SW 1271 (cell line): ENCODE measurements at regions not wholly inside any gene's neighbourhood (a gene's known extent, or its start where the extent isn't known, plus 50 kb on each side); places are given as distances from the start of the nearest gene placed in this dataset.

ENCODE experiments used
- DNase-seq, 2 experiments: peaks; one replicate each; lab custom pipeline; 2025; lab: John Stamatoyannopoulos, UW

GRCh38 chr3:193754719-193755118, 161.7 kb downstream of the OPA1 start:
- DNase-seq, result no peak

GRCh38 chr3:193756536-193756935, 163.5 kb downstream of the OPA1 start:
- DNase-seq, result no peak

DNA sequence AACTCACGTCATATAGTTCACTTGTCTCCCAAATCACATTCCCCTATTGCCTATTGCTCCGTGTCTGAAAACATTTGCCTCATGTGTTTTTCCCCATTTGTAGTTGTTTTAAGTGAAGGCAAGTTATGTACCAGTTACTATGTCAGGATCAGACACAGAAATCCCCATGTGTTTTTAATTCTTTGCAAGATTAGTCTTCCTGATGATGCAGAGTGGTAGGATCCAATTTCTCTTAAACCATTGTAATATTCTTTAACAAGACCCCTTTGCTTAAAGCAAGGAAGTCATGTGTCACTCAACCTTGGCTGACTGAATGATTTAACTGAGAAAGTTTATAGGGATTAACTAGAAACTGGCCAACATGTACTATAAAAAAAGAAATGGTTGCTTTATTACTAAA, 164.4 kb downstream of the OPA1 start:
- DNase-seq, result no peak

DNA sequence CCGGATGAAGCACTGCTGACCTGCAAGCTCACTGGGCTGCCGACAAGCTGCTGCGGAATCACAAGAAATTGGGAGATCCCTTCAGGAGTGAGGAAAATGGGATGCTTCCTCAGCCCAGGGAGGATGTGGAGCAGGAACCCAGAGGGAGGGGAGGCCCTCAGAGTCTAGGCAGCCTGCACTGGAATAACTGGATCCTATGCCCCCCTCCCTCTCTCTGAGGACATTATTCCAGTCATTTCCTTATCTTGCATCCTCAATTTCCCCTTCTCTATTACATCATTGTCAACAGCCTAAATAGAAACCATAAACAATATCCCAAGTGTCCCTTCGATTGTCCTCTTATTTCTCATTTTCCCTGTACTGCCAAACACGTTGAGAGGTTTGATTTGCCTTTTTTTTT, 169.0 kb downstream of the OPA1 start:
- no peak for DNase-seq

GRCh38 chr3:193762657-193763056, 169.6 kb downstream of the OPA1 start:
- DNase-seq, result no peak

- DNase-seq, result no peak
Measured at GRCh38 chr3:193764959-193765358, 172.0 kb downstream of the OPA1 start.

DNA sequence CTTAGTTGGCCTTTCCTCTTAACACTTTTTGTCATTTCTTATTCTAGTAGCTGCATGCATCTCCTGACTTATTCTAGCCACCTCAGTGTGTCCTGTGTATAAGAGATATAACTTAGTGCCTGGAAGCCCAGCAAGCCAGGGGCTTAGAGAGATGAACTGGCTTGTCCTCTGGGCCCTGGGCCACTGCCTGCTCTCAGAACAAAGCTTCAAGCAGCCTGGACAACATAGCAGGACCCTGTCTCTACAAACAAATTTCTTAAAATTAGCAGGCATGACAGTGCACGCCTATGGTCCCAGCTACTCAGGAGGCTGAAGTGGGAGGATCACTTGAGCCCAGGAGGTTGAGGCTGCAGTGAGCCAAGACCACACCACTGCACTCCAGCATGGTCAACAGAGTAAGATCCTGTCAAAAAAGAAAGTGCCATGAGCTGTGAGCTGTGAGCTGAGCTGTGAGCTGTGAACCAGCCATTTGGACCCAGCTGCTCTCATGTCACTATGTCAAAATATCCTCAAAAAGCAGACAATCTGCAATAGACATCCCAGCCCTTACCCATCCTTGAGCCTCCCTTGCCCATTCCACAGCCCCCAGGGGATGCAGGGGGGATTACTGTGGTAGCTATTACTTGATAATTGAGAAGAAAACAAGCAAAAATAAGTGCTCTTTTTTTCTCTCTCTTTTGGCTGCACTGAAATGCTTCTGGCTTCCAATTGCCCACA, 174.5 kb downstream of the OPA1 start:
- no peak for DNase-seq

GRCh38 chr3:193768070-193768394, 175.0 kb downstream of the OPA1 start:
- DNase-seq, result no peak

DNA sequence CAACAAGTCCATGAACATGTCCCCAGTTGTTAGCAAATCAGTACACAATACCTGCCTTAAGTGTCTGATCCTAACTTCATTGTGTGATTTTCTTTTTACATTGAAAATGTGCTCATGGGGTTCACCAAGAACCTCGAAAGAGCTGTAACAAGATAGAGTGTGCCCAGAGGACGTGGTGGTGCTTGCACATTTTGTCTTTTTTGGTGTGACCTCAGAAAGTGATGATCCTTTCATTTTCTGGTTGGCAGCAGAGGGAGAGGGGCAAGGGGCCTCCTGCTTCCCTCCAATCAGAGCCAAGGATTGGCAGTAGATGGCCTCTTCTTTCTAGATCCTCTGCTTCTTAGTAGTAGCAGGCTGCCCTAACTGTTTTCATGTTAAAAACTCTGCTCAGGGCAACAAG, 176.4 kb downstream of the OPA1 start:
- DNase-seq, result no peak

GRCh38 chr3:193771011-193771652, 178.1 kb downstream of the OPA1 start:
- no peak for DNase-seq

DNA sequence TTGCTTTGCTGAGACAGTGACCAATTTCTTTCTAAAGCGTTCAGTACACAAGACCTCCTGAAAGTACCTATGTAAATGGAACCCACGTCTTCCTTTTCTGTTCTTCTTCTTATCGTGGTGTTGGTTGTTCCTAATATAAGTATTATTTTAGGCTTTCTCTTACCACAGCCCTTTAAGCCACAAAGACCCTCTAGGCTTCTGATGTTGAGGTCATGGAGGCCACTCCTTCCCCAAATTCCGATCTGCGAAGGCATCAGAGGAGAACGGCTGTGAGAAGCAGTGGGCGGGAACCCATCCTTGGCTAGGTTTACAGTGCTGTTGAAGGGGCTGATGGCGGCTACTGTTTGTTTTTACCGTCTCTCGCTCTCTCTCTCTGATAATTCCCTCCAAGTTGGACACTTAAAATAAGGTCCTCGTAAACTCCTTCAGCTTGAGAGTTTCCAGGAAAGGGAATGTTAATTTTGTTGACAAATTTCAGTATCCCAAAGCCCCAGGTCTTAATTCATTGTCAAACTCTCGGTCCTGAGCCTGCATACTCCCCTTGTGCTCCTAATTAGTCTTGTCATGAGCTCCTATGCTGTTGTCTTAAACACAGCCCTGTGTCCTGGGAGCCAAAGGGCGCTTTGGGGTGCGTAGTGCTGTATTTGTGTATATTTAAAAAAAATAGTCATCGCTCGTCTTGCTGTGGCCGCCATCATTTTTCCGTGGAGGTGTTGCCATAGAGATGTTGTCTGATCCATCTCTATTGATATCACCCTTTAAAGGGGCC, 178.8 kb downstream of the OPA1 start:
- no peak for DNase-seq

DNA sequence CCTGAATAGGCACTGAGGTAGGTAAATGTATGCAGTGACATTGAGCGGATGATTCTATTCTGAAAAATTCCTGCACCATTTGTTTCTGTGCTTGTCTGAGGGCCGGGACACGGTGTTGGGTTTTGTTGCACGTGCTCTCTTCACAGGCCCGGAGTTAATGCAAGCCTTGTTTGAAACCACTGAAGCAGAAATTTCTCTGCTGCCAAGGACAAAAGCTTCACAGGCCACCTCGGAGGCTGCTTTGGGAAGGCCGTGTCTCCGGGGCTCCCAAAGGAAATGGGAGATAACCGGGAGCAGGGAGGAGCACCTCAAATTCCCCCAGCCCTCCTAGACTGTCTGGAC, 179.4 kb downstream of the OPA1 start:
- no peak for DNase-seq

DNA sequence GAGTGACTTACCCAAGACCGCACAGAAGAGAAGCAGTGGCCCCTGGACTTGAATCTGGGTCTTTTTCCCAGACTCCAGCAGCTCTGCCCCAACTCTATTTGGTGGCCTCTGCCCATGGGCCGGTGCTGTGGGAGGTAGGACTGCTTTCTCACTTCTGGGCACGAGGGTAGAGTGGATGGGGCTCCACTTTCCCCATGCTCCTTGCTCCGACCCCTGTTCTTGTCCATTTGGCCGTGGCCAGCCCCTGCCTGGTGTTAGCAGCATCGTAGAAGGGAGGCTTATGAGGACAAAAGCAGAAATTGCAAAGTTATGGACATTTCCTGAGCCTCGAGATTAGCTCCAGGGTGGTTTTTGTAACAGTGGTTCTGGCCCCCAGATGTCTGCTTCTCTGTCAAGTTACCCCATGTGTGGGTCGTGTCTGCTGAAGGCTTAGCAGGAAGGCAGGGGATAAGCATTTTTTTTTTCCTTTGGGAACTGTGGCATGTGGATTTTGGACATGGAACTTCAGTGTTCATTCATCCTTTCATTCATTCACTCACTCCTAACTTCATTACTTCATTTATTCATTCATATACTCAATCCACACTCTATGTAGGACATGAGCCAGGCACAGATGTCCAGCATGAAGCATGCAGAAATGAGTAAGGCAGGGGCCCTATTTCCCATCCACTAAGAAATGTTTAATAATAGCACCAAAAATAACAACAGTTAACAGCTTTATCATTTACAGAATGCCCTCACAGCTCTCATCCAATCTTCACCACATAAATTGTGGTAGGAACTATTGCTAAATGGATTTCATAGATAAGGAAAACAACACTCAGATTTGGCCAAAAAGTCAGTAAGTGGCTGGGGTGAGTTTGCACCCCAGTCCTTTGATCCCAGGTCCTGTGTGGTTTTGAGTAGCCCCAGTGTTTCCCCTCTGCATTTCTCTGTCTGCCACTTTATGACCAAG, 180.5 kb downstream of the OPA1 start:
- no peak for DNase-seq

DNA sequence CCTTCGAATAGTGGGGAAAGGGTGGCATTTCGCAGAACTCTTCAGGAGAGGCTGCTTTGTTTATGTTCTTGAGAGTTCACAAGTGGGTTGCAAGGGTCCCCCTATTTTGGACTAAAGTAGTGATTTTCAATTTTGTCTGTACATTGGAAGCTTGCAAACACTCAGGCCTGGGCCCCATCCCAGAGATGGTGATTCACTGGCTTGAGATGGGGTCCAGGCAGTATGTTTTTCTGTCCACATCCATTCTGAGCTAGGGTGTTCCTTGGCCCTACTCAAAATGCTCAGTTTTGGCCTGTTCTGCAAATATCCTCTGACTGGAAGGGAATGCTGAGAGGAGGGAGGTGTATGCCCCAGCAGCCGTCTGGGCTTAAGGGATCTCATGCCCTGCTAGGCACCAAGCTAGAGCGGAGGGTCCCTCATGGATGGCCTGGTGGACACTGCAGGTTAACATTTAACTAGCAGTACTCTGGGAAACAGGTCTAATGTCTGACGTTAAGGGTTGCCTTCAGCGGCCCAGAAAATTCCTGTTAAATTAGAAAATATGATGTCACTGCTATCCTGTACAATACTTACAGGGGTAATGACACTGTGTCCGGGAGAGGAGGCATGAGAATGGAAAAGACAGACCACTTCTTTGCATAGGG, 181.4 kb downstream of the OPA1 start:
- no peak for DNase-seq

DNA sequence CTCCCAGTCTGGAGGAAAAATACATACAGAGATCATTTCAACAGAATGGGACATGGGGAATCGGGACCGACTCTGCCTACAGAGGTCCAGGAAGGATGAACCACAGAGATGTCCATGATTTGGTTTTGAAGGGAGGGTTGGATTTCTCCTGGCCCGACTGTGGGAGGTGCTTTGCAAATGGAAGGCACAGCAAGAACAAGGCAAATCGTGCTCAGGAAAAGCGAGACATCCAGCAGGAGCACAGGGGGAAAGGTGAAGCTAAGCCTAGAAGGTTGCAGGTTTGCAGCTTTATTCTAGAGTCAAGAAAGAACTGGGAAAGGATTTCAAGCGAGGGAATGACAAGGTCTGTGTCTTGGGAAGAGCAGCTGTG, 181.9 kb downstream of the OPA1 start:
- no peak for DNase-seq

DNA sequence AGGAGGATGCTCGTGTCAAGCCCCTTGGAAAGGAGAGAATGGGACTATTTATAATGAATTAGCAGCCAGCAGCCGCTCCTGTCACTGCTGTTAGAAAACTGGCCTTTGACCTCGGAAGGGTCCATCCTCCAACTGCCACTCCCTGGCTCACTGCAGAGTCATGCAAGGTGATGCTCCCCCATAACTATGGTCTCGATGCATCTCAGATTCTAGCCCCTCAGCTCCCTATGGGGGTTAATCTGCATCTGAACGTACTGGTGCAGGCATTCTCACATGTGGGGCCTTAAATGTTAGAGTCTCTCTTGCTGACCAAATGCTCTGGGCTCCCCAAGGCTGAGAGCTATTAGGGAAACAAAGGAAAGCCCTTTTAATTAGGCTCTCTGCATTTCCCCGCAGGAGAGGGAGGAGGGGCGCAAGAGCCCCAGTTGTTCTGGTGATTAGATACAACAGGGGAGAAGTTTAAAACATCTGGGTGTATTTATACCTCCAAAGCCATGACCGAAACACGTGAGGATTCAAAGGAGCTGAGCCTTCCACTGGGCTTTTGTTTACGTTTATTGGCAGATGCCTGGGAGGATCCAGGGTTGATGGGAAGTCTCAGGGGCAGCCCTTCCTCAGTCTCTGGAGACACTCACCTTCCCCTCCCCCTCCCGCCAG, 182.5 kb downstream of the OPA1 start:
- no peak for DNase-seq

DNA sequence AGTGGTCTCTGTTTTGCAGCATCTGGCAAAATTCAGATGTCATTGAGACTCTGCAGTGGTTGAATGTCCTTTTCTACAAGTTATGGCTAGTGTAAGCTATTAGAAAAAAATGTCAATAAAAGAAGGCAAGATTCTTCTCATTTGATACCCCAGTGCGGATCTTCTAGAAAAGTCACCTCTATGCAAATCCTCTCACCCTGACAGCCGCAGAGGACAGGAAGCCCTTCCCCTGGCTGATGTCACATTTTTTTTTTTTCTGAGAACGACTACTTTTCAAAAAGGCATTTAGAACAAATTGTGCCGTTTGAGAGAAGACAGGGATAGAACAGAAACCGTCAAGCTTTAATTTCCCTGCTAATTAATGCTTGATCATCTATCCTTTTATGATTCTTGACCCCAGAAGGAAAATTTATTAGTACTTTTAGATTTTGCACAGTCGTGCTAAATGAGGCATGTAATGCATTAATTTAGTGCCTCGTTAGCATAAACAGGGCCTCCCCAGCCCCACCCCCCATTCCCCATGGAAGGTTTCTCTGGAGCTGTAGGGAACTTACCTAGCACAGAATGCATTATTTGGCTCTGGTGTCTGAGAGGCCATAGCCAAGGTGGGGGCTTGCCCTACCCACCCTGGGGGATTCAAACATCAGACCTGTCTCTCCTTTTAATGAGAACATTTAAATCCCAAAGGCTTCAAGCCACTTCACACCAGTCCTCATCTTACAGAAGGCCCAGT, 183.8 kb downstream of the OPA1 start:
- no peak for DNase-seq

- no peak for DNase-seq
Measured at GRCh38 chr3:193777524-193777923, 184.5 kb downstream of the OPA1 start.

DNA sequence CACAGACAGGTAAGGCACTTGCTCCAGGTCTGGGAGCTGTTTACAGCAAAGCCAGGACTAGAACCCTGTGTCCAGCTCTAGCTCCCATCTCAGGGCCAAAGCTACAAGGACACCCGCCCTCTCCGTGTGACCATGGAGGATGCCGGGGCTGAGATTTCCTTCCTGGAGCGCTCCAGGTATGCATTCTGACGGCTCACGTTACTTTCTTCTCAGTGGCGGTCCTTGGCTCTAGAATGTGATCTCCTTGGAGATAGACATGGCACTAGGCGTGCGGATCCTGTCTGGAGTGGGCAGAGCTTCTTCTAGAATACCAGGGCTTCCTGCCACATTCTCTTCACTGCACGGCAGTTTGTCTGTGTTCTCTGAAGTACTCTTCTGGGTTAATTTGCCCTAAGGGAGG, 185.7 kb downstream of the OPA1 start:
- no peak for DNase-seq

DNA sequence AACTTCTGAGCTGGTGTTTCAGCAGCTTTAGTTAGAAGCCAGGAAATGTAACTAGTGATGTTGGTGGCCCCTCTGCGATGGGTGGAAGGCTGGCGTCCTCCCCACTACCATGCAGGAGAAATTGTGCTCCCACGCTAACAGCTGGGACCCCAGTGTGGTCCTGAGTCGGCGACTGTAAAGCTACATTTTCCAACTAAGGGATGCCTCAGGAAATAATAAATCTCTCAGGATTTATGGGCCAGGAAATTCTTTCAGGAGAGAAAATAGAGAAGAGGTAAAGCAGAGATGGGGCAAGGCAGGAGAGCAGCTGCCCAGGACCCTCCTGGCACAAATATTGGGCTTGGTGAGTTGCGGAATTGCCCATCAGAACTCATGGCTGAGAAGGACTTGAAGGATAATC, 186.9 kb downstream of the OPA1 start:
- DNase-seq, result no peak

GRCh38 chr3:193780397-193780796, 187.4 kb downstream of the OPA1 start:
- no peak for DNase-seq
